Nephron progenitor cell (in vitro differentiated cells): ENCODE measurements at regions not wholly inside any gene's neighbourhood (a gene's known extent, or its start where the extent isn't known, plus 50 kb on each side); places are given as distances from the start of the nearest gene placed in this dataset.

Experiments
- DNase-seq: peaks from one replicate; pipeline ENCODE4 v3.0.0; 2021
- H3K27ac Mint-ChIP-seq: 2 replicates; pipeline ENCODE4 v1.8.0; 2021; ENCODE audit warnings: mild to moderate bottlenecking, moderate library complexity, mixed read lengths
- H3K27me3 Mint-ChIP-seq: 2 replicates; pipeline ENCODE4 v1.8.0; 2021; ENCODE audit warnings: mild to moderate bottlenecking, low read depth, mixed read lengths; ENCODE audit not compliant: poor library complexity
- H3K36me3 Mint-ChIP-seq: 2 replicates; pipeline ENCODE4 v1.8.0; 2021; ENCODE audit warnings: low read depth, mixed read lengths
- H3K4me1 Mint-ChIP-seq: 2 replicates; pipeline ENCODE4 v1.8.0; 2021; ENCODE audit warnings: mixed read lengths
- H3K4me3 Mint-ChIP-seq: 2 replicates; pipeline ENCODE4 v1.8.0; 2021; ENCODE audit warnings: mild to moderate bottlenecking, moderate library complexity, mixed read lengths
- H3K9me3 Mint-ChIP-seq: 2 replicates; pipeline ENCODE4 v1.8.0; 2021; ENCODE audit warnings: mild to moderate bottlenecking, moderate library complexity, mixed read lengths
- CTCF ChIP-seq: fragments of 200-600 bp; sonication (generic); IDR thresholded peaks from 2 replicates; pipeline ENCODE4 v1.5.0; 2021; ENCODE audit warnings: antibody characterized with exemption

GRCh38 chr18:40583671-40584070, 1371.4 kb upstream of the PIK3C3 start:
- no peaks in the 10 kb centered on the region for H3K27me3 Mint-ChIP-seq
- H3K27ac Mint-ChIP-seq: peak overlapping the region; percentile 64
- H3K4me3 Mint-ChIP-seq: no peak overlapping the region
- H3K36me3 Mint-ChIP-seq: peaks cover 8% of the 10 kb centered on the region
- no peaks in the 10 kb centered on the region for H3K4me1 Mint-ChIP-seq
- H3K9me3 Mint-ChIP-seq: peaks cover 25% of the 10 kb centered on the region
- no peak for DNase-seq
- no peak for TF ChIP-seq CTCF

- peak; percentile 10 for TF ChIP-seq CTCF
These were observed 1372.9 kb upstream of the PIK3C3 start for GRCh38 chr18:40582105-40582504.

GRCh38 chr18:40577981-40578365, 1377.1 kb upstream of the PIK3C3 start:
- Mint-ChIP-seq H3K27me3 (no peaks in the 10 kb centered on the region), H3K9me3 (peaks cover 3% of the 10 kb centered on the region), H3K4me1 (peaks cover 12% of the 10 kb centered on the region), H3K4me3 (no peak overlapping the region), H3K36me3 (peaks cover 7% of the 10 kb centered on the region), H3K27ac (no peak overlapping the region)
- no peak for TF ChIP-seq CTCF
- no peak for DNase-seq

More at GRCh38 chr18:40582105-40582504, 1372.9 kb upstream of the PIK3C3 start:
- H3K4me3 Mint-ChIP-seq: no peak overlapping the region
- no peak for DNase-seq
- no peaks in the 10 kb centered on the region for H3K4me1 Mint-ChIP-seq
- peaks cover 16% of the 10 kb centered on the region for H3K9me3 Mint-ChIP-seq
- peaks cover 2% of the 10 kb centered on the region for H3K36me3 Mint-ChIP-seq
- H3K27me3 Mint-ChIP-seq: no peaks in the 10 kb centered on the region
- H3K27ac Mint-ChIP-seq: no peak overlapping the region

GRCh38 chr18:40577239-40577980, 1377.6 kb upstream of the PIK3C3 start:
- no peak overlapping the region for H3K4me3 Mint-ChIP-seq

GRCh38 chr18:40576507-40577115, 1378.4 kb upstream of the PIK3C3 start:
- Mint-ChIP-seq H3K9me3 (peaks cover 3% of the 10 kb centered on the region), H3K27me3 (no peaks in the 10 kb centered on the region)
- TF ChIP-seq CTCF: no peak

More at GRCh38 chr18:40577239-40577980, 1377.6 kb upstream of the PIK3C3 start:
- peak; percentile 4 for DNase-seq
- peaks cover 3% of the 10 kb centered on the region for H3K9me3 Mint-ChIP-seq
- no peak for TF ChIP-seq CTCF
- H3K27ac Mint-ChIP-seq: no peak overlapping the region
- peaks cover 12% of the 10 kb centered on the region for H3K4me1 Mint-ChIP-seq
- peaks cover 7% of the 10 kb centered on the region for H3K36me3 Mint-ChIP-seq
- H3K27me3 Mint-ChIP-seq: no peaks in the 10 kb centered on the region

GRCh38 chr18:40570615-40571014, 1384.4 kb upstream of the PIK3C3 start:
- DNase-seq: no peak
- TF ChIP-seq CTCF: no peak
- no peaks in the 10 kb centered on the region for H3K27me3 Mint-ChIP-seq
- peaks cover 7% of the 10 kb centered on the region for H3K36me3 Mint-ChIP-seq
- H3K27ac Mint-ChIP-seq: no peak overlapping the region
- H3K4me1 Mint-ChIP-seq: peaks cover 39% of the 10 kb centered on the region
- H3K9me3 Mint-ChIP-seq: peaks cover 3% of the 10 kb centered on the region
- no peak overlapping the region for H3K4me3 Mint-ChIP-seq

More at GRCh38 chr18:40576507-40577115, 1378.4 kb upstream of the PIK3C3 start:
- Mint-ChIP-seq H3K27ac (no peak overlapping the region), H3K4me1 (peaks cover 12% of the 10 kb centered on the region), H3K36me3 (peaks cover 7% of the 10 kb centered on the region), H3K4me3 (no peak overlapping the region)
- DNase-seq: no peak
